ENCODE measurements at regions not wholly inside any gene's neighbourhood (a gene's known extent, or its start where the extent isn't known, plus 50 kb on each side); places are given as distances from the start of the nearest gene placed in this dataset.

GRCh38 chr3:64878362-64878761 is 190.6 kb upstream of the ADAMTS9 start:
- TF ChIP-seq, protein P1, sequence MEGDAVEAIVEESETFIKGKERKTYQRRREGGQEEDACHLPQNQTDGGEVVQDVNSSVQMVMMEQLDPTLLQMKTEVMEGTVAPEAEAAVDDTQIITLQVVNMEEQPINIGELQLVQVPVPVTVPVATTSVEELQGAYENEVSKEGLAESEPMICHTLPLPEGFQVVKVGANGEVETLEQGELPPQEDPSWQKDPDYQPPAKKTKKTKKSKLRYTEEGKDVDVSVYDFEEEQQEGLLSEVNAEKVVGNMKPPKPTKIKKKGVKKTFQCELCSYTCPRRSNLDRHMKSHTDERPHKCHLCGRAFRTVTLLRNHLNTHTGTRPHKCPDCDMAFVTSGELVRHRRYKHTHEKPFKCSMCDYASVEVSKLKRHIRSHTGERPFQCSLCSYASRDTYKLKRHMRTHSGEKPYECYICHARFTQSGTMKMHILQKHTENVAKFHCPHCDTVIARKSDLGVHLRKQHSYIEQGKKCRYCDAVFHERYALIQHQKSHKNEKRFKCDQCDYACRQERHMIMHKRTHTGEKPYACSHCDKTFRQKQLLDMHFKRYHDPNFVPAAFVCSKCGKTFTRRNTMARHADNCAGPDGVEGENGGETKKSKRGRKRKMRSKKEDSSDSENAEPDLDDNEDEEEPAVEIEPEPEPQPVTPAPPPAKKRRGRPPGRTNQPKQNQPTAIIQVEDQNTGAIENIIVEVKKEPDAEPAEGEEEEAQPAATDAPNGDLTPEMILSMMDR (IDR thresholded peaks at IDR 0.05; ENCODE audit: insufficient read depth, low read depth, low read length), result no peak
- no peak for TF ChIP-seq EZH2 (IDR thresholded peaks at IDR 0.05; ENCODE audit: insufficient read depth, low read length)
